ENCODE measurements at regions not wholly inside any gene's neighbourhood (a gene's known extent, or its start where the extent isn't known, plus 50 kb on each side); places are given as distances from the start of the nearest gene placed in this dataset.

GRCh38 chr6:148218542-148219258 is 123.9 kb upstream of the SASH1 start:
- in situ Hi-C loops (cut with MboI; ENCODE audit: low pct_unique_long_range_greater_than_20kb, low sequenced_read_pairs, unreplicated experiment), result no loop called here
- no peak for DNase-seq (ENCODE audit: low spot score)
- TF ChIP-seq CTCF (IDR thresholded peaks at IDR 0.05; ENCODE audit: extremely low read depth, insufficient read depth, missing control alignments), result no peak

- TF ChIP-seq CTCF (IDR thresholded peaks at IDR 0.05; ENCODE audit: extremely low read depth, insufficient read depth, missing control alignments), result no peak
- no peak for DNase-seq (ENCODE audit: low spot score)
- in situ Hi-C loops (cut with MboI; ENCODE audit: low pct_unique_long_range_greater_than_20kb, low sequenced_read_pairs, unreplicated experiment), result no loop called here
These were observed 121.2 kb upstream of the SASH1 start for GRCh38 chr6:148221196-148221979.

- DNase-seq (ENCODE audit: low spot score), result no peak
- in situ Hi-C loops (cut with MboI; ENCODE audit: low pct_unique_long_range_greater_than_20kb, low sequenced_read_pairs, unreplicated experiment), result no loop called here
- TF ChIP-seq CTCF (IDR thresholded peaks at IDR 0.05; ENCODE audit: extremely low read depth, insufficient read depth, missing control alignments), result no peak
These were observed 120.3 kb upstream of the SASH1 start for GRCh38 chr6:148222376-148222775.

- no peak for TF ChIP-seq CTCF (IDR thresholded peaks at IDR 0.05; ENCODE audit: extremely low read depth, insufficient read depth, missing control alignments)
These were observed 119.8 kb upstream of the SASH1 start for GRCh38 chr6:148222846-148223245.

GRCh38 chr6:148223424-148223842 is 119.2 kb upstream of the SASH1 start:
- no peak for TF ChIP-seq CTCF (IDR thresholded peaks at IDR 0.05; ENCODE audit: extremely low read depth, insufficient read depth, missing control alignments)
- in situ Hi-C loops (cut with MboI; ENCODE audit: low pct_unique_long_range_greater_than_20kb, low sequenced_read_pairs, unreplicated experiment), result no loop called here
- DNase-seq (ENCODE audit: low spot score), result no peak

More at GRCh38 chr6:148222846-148223245, 119.8 kb upstream of the SASH1 start:
- in situ Hi-C loops (cut with MboI; ENCODE audit: low pct_unique_long_range_greater_than_20kb, low sequenced_read_pairs, unreplicated experiment), result no loop called here
- DNase-seq (ENCODE audit: low spot score), result no peak

GRCh38 chr6:148225871-148226270 is 116.8 kb upstream of the SASH1 start:
- TF ChIP-seq CTCF (IDR thresholded peaks at IDR 0.05; ENCODE audit: extremely low read depth, insufficient read depth, missing control alignments), result no peak
- in situ Hi-C loops (cut with MboI; ENCODE audit: low pct_unique_long_range_greater_than_20kb, low sequenced_read_pairs, unreplicated experiment), result no loop called here

More at GRCh38 chr6:148225871-148226270, 116.8 kb upstream of the SASH1 start:
- DNase-seq (ENCODE audit: low spot score), result no peak
